ENCODE measurements at regions not wholly inside any gene's neighbourhood (a gene's known extent, or its start where the extent isn't known, plus 50 kb on each side); places are given as distances from the start of the nearest gene placed in this dataset.

DNA sequence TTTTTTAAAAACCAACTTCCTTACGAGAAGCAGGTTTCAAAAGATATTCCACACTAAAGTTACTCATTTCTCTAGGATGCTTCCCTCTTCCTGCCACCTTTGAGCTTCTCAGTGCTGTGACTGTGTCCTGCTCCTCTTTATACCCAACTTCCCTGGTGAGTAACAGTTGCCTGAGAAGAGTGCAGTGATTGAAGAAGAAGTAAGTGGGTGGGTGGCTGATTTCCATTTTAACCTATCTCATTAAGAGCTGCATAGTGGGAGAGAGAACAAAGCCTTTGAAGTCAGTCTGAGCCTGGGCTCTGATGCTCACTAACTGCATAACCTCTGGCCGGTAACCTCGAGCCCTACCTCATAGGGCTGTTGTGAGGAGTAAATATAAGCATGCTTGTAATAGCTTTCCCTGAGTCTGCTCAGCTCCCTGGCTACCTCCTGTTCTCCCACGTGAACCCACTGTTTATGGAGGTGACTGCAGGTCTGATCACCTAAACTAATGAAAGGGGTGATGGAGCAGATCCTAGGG, 977.3 kb downstream of the UQCRFS1 start:
- CTCF ChIA-PET, result no interaction called here
- TF ChIP-seq FOS (IDR thresholded peaks at IDR 0.05; ENCODE audit: borderline replicate concordance, insufficient read depth, low read length), result no peak
- TF ChIP-seq POLR2AphosphoS5 (IDR thresholded peaks at IDR 0.05; ENCODE audit: insufficient read depth, low read depth, low read length), result no peak
- no peak for TF ChIP-seq MYC (IDR thresholded peaks at IDR 0.05; ENCODE audit: low read depth, low read length)
- TF ChIP-seq JUN (IDR thresholded peaks at IDR 0.05; ENCODE audit: borderline replicate concordance, insufficient read depth, insufficient read length, low read depth), result no peak
- TF ChIP-seq GATA2 (IDR thresholded peaks at IDR 0.05; ENCODE audit: insufficient read depth, insufficient read length, low read depth, low read length), result no peak
- no peak for TF ChIP-seq EZH2 (IDR thresholded peaks at IDR 0.05; ENCODE audit: borderline replicate concordance, low read depth, low read length, severe bottlenecking)
- TF ChIP-seq, protein P1, sequence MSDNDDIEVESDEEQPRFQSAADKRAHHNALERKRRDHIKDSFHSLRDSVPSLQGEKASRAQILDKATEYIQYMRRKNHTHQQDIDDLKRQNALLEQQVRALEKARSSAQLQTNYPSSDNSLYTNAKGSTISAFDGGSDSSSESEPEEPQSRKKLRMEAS (IDR thresholded peaks at IDR 0.05; ENCODE audit: insufficient read depth, insufficient read length), result no peak

DNA sequence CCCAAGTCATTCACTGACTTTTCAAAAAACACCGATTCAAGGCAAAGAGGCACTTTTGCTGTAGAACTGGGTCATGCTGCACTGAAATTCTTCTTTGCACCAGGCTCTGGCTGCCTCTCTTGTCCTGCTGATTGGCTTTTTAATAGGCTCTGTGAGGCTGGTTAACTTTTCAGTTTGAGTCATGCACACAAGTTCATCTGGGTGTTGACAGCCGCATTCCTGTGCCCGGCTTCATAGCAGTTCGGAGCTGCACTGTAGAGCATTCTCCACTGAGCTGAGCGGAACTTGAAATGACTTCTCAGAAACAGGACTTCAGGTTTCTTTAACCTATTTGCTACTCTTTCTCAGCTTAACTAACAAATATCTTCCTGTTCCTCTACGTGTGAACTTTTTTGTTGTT, 978.3 kb downstream of the UQCRFS1 start:
- H4K20me1 ChIP-seq (replicated peaks; ENCODE audit: control insufficient read depth, extremely low read depth, insufficient read depth, low read length), result no peaks in the 10 kb centered on the region
- no peaks in the 10 kb centered on the region for H3K27me3 ChIP-seq (ENCODE audit: control insufficient read depth in 2 of 2, insufficient read depth in 2 of 2, low read length in 2 of 2)
- dilution Hi-C loops (cut with MboI; ENCODE audit: extremely low pct_ligation_motif_present, low sequenced_read_pairs) (no loop called here), intact Hi-C loops (cut with micrococcal nuclease) (no loop called here)
- CTCF ChIA-PET, result no interaction called here
- no peaks in the 10 kb centered on the region for H3K9me1 ChIP-seq (replicated peaks; ENCODE audit: control insufficient read depth, extremely low read depth, insufficient read depth, low read length)
- no peak overlapping the region for H3K4me3 ChIP-seq (replicated peaks in 1 of 3; ENCODE audit: insufficient read depth in 1 of 3, low read depth in 1 of 3, low read length in 3 of 3)
- no peaks in the 10 kb centered on the region for H3K79me2 ChIP-seq (ENCODE audit: control insufficient read depth, insufficient read depth, low read length)
- no peak overlapping the region for H2AFZ ChIP-seq (ENCODE audit: low read depth, low read length)
- no peak overlapping the region for H3K4me2 ChIP-seq (ENCODE audit: insufficient read depth, low read length)
- DNase-seq (ENCODE audit: low read depth, low spot score) (no peak), FAIRE-seq (no peak)
- H3K9ac ChIP-seq (replicated peaks; ENCODE audit: extremely low read depth, insufficient read depth, low read length), result no peak overlapping the region
- H3K27ac ChIP-seq (ENCODE audit: insufficient read depth, low read depth, low read length), result no peak overlapping the region
- TF ChIP-seq POLR2AphosphoS5 (IDR thresholded peaks at IDR 0.05; ENCODE audit: insufficient read depth, low read depth, low read length), result no peak
- TF ChIP-seq MYC (IDR thresholded peaks at IDR 0.05; ENCODE audit: low read depth, low read length), result no peak
- TF ChIP-seq, protein P2, sequence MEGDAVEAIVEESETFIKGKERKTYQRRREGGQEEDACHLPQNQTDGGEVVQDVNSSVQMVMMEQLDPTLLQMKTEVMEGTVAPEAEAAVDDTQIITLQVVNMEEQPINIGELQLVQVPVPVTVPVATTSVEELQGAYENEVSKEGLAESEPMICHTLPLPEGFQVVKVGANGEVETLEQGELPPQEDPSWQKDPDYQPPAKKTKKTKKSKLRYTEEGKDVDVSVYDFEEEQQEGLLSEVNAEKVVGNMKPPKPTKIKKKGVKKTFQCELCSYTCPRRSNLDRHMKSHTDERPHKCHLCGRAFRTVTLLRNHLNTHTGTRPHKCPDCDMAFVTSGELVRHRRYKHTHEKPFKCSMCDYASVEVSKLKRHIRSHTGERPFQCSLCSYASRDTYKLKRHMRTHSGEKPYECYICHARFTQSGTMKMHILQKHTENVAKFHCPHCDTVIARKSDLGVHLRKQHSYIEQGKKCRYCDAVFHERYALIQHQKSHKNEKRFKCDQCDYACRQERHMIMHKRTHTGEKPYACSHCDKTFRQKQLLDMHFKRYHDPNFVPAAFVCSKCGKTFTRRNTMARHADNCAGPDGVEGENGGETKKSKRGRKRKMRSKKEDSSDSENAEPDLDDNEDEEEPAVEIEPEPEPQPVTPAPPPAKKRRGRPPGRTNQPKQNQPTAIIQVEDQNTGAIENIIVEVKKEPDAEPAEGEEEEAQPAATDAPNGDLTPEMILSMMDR (IDR thresholded peaks at IDR 0.05; ENCODE audit: extremely low read depth in 1 of 2, insufficient read depth in 1 of 2, low read depth in 1 of 2, low read length in 2 of 2), result no peak
- no peak for TF ChIP-seq GATA2 (IDR thresholded peaks at IDR 0.05; ENCODE audit: insufficient read depth, insufficient read length, low read depth, low read length)
- TF ChIP-seq, protein P1 (IDR thresholded peaks at IDR 0.05; ENCODE audit: insufficient read depth, insufficient read length), result no peak
- TF ChIP-seq FOS (IDR thresholded peaks at IDR 0.05; ENCODE audit: borderline replicate concordance, insufficient read depth, low read length), result no peak
- no peak for TF ChIP-seq EZH2 (IDR thresholded peaks at IDR 0.05; ENCODE audit: borderline replicate concordance, low read depth, low read length, severe bottlenecking)
- no peak for TF ChIP-seq POLR2A (IDR thresholded peaks at IDR 0.05; ENCODE audit: low read depth, low read length)
- TF ChIP-seq JUN (IDR thresholded peaks at IDR 0.05; ENCODE audit: borderline replicate concordance, insufficient read depth, insufficient read length, low read depth), result no peak
- no peaks in the 10 kb centered on the region for H3K4me1 ChIP-seq (ENCODE audit: control insufficient read depth, extremely low read depth, insufficient read depth, low read length)
- POLR2A ChIA-PET, result no interaction called here
- H3K9me3 ChIP-seq (replicated peaks; ENCODE audit: control insufficient read depth, insufficient read depth, low read length), result no peaks in the 10 kb centered on the region
- no peaks in the 10 kb centered on the region for H3K36me3 ChIP-seq (ENCODE audit: control insufficient read depth in 2 of 2, extremely low read depth in 1 of 2, insufficient read depth in 2 of 2, low read length in 2 of 2)
- BruUV-seq (replicated peaks), result no TSS peak

More for the DNA sequence above, 977.3 kb downstream of the UQCRFS1 start:
- POLR2A ChIA-PET, result no interaction called here
- intact Hi-C loops (cut with micrococcal nuclease) (no loop called here), dilution Hi-C loops (cut with MboI; ENCODE audit: extremely low pct_ligation_motif_present, low sequenced_read_pairs) (no loop called here)
- no peak overlapping the region for H3K27ac ChIP-seq (ENCODE audit: insufficient read depth, low read depth, low read length)
- H3K79me2 ChIP-seq (ENCODE audit: control insufficient read depth, insufficient read depth, low read length), result no peaks in the 10 kb centered on the region
- no peak for DNase-seq (ENCODE audit: low read depth, low spot score)
- H3K4me3 ChIP-seq (replicated peaks in 1 of 3; ENCODE audit: insufficient read depth in 1 of 3, low read depth in 1 of 3, low read length in 3 of 3), result no peak overlapping the region
- no peaks in the 10 kb centered on the region for H3K9me3 ChIP-seq (replicated peaks; ENCODE audit: control insufficient read depth, insufficient read depth, low read length)
- no peaks in the 10 kb centered on the region for H3K36me3 ChIP-seq (ENCODE audit: control insufficient read depth in 2 of 2, extremely low read depth in 1 of 2, insufficient read depth in 2 of 2, low read length in 2 of 2)
- no peaks in the 10 kb centered on the region for H3K9me1 ChIP-seq (replicated peaks; ENCODE audit: control insufficient read depth, extremely low read depth, insufficient read depth, low read length)
- FAIRE-seq, result no peak
- no peaks in the 10 kb centered on the region for H3K4me1 ChIP-seq (ENCODE audit: control insufficient read depth, extremely low read depth, insufficient read depth, low read length)
- H3K27me3 ChIP-seq (ENCODE audit: control insufficient read depth in 2 of 2, insufficient read depth in 2 of 2, low read length in 2 of 2), result no peaks in the 10 kb centered on the region
- H3K4me2 ChIP-seq (ENCODE audit: insufficient read depth, low read length), result no peak overlapping the region
- H2AFZ ChIP-seq (ENCODE audit: low read depth, low read length), result no peak overlapping the region
- H3K9ac ChIP-seq (replicated peaks; ENCODE audit: extremely low read depth, insufficient read depth, low read length), result no peak overlapping the region
- no peaks in the 10 kb centered on the region for H4K20me1 ChIP-seq (replicated peaks; ENCODE audit: control insufficient read depth, extremely low read depth, insufficient read depth, low read length)
- no TSS peak for BruUV-seq (replicated peaks)

Data from endothelial cell of umbilical vein (primary cell).